HG02642 (cell line): ENCODE measurements at regions not wholly inside any gene's neighbourhood (a gene's known extent, or its start where the extent isn't known, plus 50 kb on each side); places are given as distances from the start of the nearest gene placed in this dataset.
A peak's percentile ranks its signal among the peaks of the same experiment; 100 is the strongest.
"Not testable (repeated sequence)": the region's sequence is repeated elsewhere in the genome, so short reads cannot be mapped to it uniquely, and the experiment has no call there.

Source experiments
- ATAC-seq: cut with Tn5 transposase; IDR thresholded peaks from one replicate; pipeline ENCODE4 v1.9.1; 2021; ENCODE audit warnings: mild to moderate bottlenecking; ENCODE audit not compliant: unreplicated experiment, poor library complexity

DNA sequence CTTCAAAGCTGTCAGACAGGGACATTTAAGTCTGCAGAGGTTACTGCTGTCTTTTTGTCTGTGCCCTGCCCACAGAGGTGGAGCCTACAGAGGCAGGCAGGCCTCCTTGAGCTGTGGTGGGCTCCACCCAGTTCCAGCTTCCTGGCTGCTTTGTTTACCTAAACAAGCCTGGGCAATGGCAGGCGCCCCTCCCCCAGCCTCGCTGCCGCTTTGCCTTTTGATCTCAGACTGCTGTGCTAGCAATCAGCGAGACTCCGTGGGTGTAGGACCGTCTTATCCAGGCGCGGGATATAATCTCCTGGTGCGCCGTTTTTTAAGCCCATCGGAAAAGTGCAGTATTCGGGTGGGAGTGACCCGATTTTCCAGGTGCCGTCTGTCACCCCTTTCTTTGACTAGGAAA lies 773.5 kb downstream of the KCNJ3 start:
- ATAC-seq: not testable (repeated sequence)

DNA sequence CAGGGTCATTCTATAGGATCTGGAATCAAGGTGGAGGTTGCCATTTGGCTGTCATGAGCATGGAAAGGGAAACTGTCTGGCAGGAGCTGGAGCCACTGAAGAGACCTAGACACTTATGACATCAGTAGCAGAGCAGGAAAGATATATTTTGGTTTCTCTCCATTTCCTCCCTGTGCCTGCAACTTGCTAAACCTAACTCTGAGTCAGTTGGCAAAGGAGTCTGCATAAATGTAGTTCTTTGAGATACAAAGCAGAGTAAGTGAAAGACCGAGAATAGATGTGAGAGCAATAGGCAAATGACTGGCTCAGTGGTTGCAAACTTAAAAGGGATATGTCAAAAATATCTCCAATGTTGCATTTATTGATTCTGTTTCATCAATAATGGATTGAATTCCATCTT lies 757.7 kb downstream of the KCNJ3 start:
- no peak for ATAC-seq

DNA sequence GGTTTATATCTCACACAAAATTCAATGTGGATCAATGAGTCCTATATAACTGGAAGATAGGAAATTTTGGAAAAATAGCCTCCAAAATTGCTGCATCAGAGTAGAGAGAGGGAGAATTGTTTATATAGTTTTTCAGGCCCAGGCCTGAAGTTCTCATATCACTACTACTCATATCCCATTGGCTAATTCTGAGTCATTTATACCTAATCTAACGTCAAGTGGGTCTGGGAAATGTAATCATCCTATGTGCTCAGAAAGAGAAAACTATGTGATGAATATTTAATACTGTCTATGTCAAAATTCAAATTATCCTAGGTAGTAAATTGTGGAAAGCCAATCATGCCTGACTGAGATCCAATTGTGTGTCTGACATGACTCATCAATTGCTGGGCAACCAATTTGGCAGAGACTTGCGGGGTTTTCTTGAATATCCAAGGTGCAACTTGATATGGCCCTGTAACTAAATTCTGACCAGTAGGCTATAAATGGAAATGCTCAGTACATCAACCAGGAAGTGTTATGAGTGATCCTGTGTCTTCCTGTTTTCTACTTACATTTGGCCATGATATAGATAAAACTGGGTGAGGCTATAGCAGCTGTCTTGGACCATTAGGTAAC lies 744.4 kb downstream of the KCNJ3 start:
- no peak for ATAC-seq

DNA sequence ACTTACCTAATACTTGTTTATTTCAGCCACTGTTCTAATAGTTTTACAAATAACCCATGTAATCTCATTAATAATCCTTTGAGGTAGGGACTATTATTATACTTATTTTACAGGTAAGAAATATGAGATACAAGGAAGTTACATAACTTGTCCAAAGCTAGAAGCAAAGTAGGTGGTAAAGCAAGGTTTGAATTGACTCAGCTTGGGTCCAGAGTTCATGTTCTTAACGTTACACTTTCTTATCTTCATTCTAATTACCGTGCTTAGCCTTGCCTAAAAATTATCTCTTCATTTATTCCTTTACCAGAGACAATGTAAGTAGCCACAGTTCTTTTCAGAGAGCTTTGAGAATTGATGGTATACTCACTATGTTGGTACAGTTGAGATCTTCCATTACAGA lies 743.6 kb downstream of the KCNJ3 start:
- ATAC-seq: no peak

GRCh38 chr2:155431004-155431507 lies 732.6 kb downstream of the KCNJ3 start:
- ATAC-seq: no peak

GRCh38 chr2:155427470-155427869 lies 729.0 kb downstream of the KCNJ3 start:
- ATAC-seq: no peak

DNA sequence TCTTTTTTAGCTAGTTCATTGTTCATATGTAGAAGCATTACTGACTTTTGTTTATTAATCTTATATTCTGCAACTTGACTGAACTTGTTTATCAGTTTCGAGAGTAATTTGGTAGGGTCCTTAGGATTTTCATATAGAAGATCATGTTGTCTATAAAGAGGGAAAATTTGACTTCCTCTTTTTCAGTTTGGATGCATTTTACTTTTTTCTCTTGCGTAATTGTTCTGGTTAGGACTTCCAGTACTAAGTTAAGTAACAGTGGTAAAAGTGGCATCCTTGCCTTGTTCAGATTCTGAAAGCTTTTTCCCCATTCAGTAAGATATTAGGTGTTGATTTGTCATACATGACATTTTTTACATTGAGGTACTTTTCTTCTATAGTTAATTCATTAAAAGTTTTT lies 726.0 kb downstream of the KCNJ3 start:
- no peak for ATAC-seq

- ATAC-seq: no peak
Observed at GRCh38 chr2:155418753-155419152, 720.3 kb downstream of the KCNJ3 start.

- ATAC-seq: peak; percentile 93
Observed at GRCh38 chr2:155412598-155412997, 714.1 kb downstream of the KCNJ3 start.

DNA sequence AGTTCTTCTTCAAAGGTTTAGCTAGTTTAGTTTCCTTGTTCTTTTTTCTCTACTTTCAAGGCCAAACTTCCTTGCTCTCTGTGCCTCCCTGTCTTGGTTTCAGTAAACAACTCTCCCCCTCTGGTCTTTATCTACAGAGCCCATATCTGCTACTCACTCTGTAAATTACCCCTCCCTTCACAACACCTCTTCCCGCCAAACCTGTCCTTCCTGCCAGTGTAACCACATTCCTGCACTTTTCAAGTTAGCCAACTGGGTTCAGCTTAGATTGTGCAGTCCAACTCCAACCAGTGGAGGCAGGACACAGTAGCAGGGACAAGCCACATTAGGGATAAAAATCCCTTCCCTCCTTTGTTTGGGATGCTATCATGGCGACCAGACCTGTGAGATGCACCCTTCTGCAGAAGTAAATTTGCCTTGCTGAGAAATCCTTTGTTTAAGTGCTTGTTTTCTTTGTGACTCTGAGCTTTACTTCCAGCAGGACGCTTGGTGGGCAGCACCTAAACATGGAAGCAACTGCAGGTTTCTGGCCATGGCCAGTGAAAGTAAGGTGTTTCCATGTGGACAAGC lies 706.0 kb downstream of the KCNJ3 start:
- no peak for ATAC-seq

DNA sequence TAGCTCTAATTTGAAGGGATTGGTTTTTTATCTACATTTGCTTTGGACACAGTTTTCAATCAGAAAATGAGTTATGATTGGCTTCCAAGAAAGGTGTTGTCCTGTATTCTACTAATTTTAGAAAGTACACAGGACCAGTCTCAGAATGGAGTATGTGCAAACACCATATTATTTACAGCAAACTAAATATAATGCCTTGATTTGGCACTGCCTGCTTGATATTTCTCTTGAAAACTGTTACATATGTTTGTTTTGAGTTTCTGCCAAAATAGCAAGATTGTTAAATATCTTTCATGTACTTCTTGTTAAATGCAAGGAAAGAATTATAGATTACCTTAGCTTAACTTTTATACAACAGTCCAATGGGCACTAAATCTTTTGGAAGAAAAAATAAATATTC lies 694.9 kb downstream of the KCNJ3 start:
- no peak for ATAC-seq

GRCh38 chr2:155391613-155392130 lies 693.2 kb downstream of the KCNJ3 start:
- no peak for ATAC-seq

- no peak for ATAC-seq
Observed at GRCh38 chr2:155389224-155389623, 690.7 kb downstream of the KCNJ3 start.

DNA sequence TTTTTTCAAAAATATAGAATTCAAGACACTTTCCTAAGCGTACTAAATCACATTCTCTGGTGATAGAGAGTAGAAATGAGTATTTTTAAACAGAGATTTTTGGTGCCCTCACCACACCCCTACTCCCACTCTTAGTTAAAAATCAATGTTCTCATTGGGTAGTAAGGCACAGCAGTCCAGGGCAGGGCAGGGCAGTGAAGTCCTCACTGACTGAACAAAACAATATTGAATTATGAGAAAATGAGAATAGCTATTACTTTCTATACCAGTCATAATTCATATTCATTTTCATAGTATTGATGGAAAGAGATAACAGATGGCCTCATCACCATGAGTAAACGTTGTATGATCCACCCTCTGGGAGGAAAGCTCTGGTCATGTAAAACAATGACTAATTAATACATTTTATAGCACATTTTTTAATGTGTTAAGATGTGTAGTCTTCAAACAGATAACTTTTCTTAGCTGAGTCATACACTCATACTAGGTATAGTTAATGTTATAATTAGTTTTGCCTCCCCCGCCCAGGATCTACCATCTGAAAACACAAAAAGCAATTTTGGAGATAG lies 686.1 kb downstream of the KCNJ3 start:
- ATAC-seq: no peak

GRCh38 chr2:155382776-155383175 lies 684.3 kb downstream of the KCNJ3 start:
- ATAC-seq: no peak

GRCh38 chr2:155381436-155381835 lies 682.9 kb downstream of the KCNJ3 start:
- no peak for ATAC-seq

GRCh38 chr2:155379494-155379893 lies 681.0 kb downstream of the KCNJ3 start:
- ATAC-seq: no peak

DNA sequence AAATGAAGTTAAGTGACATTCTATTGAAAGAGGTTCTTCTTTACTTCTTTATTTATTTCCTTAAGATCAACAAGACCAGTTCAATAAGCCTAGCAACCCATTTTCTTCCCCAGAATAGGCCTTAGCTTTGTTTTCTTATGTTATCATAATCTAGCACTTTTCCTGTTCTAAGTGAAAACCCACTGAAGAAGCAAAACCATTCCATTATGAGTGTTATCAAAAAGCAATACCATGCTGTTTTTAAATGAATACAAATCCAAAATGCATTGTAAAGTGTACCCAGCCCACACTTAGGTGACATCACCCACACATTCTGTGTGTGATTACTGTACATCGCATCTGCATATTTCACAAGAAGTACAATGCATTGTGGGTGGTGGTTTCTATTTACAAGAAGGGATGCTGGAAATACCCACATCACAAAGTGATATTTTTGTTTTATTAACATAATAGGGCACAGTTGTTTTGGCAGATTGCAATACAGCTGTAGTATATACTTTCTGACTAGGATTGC lies 679.5 kb downstream of the KCNJ3 start:
- no peak for ATAC-seq

GRCh38 chr2:155377266-155377680 lies 678.8 kb downstream of the KCNJ3 start:
- ATAC-seq: no peak

DNA sequence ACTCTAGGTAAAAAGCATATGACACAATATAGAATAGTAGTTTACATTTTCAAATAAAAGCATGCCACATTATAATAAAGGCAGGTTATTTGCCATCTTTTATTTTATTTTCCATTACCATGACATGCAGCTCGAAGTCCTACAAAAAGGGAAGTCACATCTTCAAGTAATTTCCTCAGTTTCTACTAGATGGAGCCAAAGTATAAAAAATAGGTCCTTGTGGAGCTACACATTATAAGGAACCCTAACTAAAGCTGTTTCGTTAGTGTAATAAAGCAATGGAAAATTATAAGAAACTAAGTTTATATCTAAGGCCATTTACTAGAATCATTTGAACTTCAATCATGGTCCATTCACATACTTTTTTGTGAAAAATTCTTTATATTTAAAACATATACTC lies 674.5 kb downstream of the KCNJ3 start:
- no peak for ATAC-seq

- no peak for ATAC-seq
Observed at GRCh38 chr2:155368934-155369333, 670.4 kb downstream of the KCNJ3 start.
